Left renal cortex interstitium (tissue), 4 donors: ENCODE measurements at regions not wholly inside any gene's neighbourhood (a gene's known extent, or its start where the extent isn't known, plus 50 kb on each side); places are given as distances from the start of the nearest gene placed in this dataset.

Experiments used
- DNase-seq, 4 donors: peaks; one replicate each; pipeline ENCODE4 v3.0.0-alpha.2; 2013; ENCODE audit warnings: low read depth in 4 of 4, low spot score in 2 of 4, missing footprints in 1 of 4

- no peak for DNase-seq
Observed at GRCh38 chr15:93608643-93609148, 519.7 kb upstream of the RGMA start.

GRCh38 chr15:93603550-93603949 is 514.5 kb upstream of the RGMA start:
- DNase-seq, result no peak

GRCh38 chr15:93587059-93587521 is 498.1 kb upstream of the RGMA start:
- no peak for DNase-seq

GRCh38 chr15:93585012-93585411 is 496.0 kb upstream of the RGMA start:
- no peak for DNase-seq

- no peak for DNase-seq
Observed at GRCh38 chr15:93583968-93584367, 495.0 kb upstream of the RGMA start.

- no peak for DNase-seq
Observed at GRCh38 chr15:93583552-93583951, 494.5 kb upstream of the RGMA start.

- no peak for DNase-seq
Observed at GRCh38 chr15:93570527-93570926, 481.5 kb upstream of the RGMA start.

GRCh38 chr15:93566762-93567161 is 477.8 kb upstream of the RGMA start:
- no peak for DNase-seq

GRCh38 chr15:93565201-93565600 is 476.2 kb upstream of the RGMA start:
- DNase-seq, result no peak

- DNase-seq, result no peak
Observed at GRCh38 chr15:93563218-93563617, 474.2 kb upstream of the RGMA start.

- DNase-seq, result no peak
Observed at GRCh38 chr15:93562395-93563123, 473.5 kb upstream of the RGMA start.

- DNase-seq, result no peak
Observed at GRCh38 chr15:93557696-93558095, 468.7 kb upstream of the RGMA start.

GRCh38 chr15:93553167-93553935 is 464.3 kb upstream of the RGMA start:
- no peak for DNase-seq

- DNase-seq, result no peak
Observed at GRCh38 chr15:93543093-93543492, 454.1 kb upstream of the RGMA start.

- DNase-seq, result no peak
Observed at GRCh38 chr15:93527374-93528050, 438.5 kb upstream of the RGMA start.

GRCh38 chr15:93524432-93524831 is 435.4 kb upstream of the RGMA start:
- DNase-seq, result no peak

GRCh38 chr15:93523481-93523880 is 434.5 kb upstream of the RGMA start:
- no peak for DNase-seq

- DNase-seq, result no peak
Observed at GRCh38 chr15:93520206-93520605, 431.2 kb upstream of the RGMA start.

- no peak for DNase-seq
Observed at GRCh38 chr15:93519599-93519998, 430.6 kb upstream of the RGMA start.

- no peak for DNase-seq
Observed at GRCh38 chr15:93517176-93517575, 428.2 kb upstream of the RGMA start.
